Activated T-helper 2 cell treated with anti-CD3 and anti-CD28 coated beads, Interferon-gamma antibody, Interleukin-2, Interleukin-4, amounts not matched to agents 10 μg/mL and 5 μg/mL and 100 μg/mL, durations not matched to agents 14 hours and 24 hours and 36 hours (primary cell): ENCODE measurements at regions not wholly inside any gene's neighbourhood (a gene's known extent, or its start where the extent isn't known, plus 50 kb on each side); places are given as distances from the start of the nearest gene placed in this dataset.

Source experiments
- DNase-seq: peaks from one replicate; pipeline ENCODE4 v3.0.0; 2021; ENCODE audit warnings: low spot score
- H3K27ac Mint-ChIP-seq: one replicate; pipeline ENCODE4 v1.8.0; 2021; ENCODE audit warnings: mixed read lengths
- H3K27me3 Mint-ChIP-seq: one replicate; pipeline ENCODE4 v1.8.0; 2021; ENCODE audit warnings: low read depth, mixed read lengths
- H3K36me3 Mint-ChIP-seq: one replicate; pipeline ENCODE4 v1.8.0; 2021; ENCODE audit warnings: low read depth, mixed read lengths
- H3K4me1 Mint-ChIP-seq: one replicate; pipeline ENCODE4 v1.8.0; 2021; ENCODE audit warnings: low read depth, mixed read lengths
- H3K4me3 Mint-ChIP-seq: one replicate; pipeline ENCODE4 v1.8.0; 2021; ENCODE audit warnings: low read depth, mild to moderate bottlenecking, moderate library complexity, mixed read lengths
- H3K9me3 Mint-ChIP-seq: one replicate; pipeline ENCODE4 v1.8.0; 2021; ENCODE audit warnings: mixed read lengths
- intact Hi-C: fragments of 100-400 bp; cut with micrococcal nuclease; formaldehyde crosslinking; loops from one replicate; pipeline ENCODE4 v1.15.1; 2023

- no peak overlapping the region for H3K4me3 Mint-ChIP-seq
- H3K9me3 Mint-ChIP-seq, result peaks cover 28% of the 10 kb centered on the region
- intact Hi-C loops, result no loop called here
- DNase-seq, result no peak
- no peaks in the 10 kb centered on the region for H3K4me1 Mint-ChIP-seq
- H3K27me3 Mint-ChIP-seq, result no peaks in the 10 kb centered on the region
- no peaks in the 10 kb centered on the region for H3K36me3 Mint-ChIP-seq
- H3K27ac Mint-ChIP-seq, result no peak overlapping the region
Observed at GRCh38 chr5:51746023-51746422, 362.8 kb downstream of the ISL1 start.

- H3K36me3 Mint-ChIP-seq, result no peaks in the 10 kb centered on the region
- intact Hi-C loops, result no loop called here
- no peaks in the 10 kb centered on the region for H3K4me1 Mint-ChIP-seq
- DNase-seq, result no peak
- no peaks in the 10 kb centered on the region for H3K27me3 Mint-ChIP-seq
- no peak overlapping the region for H3K4me3 Mint-ChIP-seq
- peaks cover 23% of the 10 kb centered on the region for H3K9me3 Mint-ChIP-seq
- no peak overlapping the region for H3K27ac Mint-ChIP-seq
Observed at GRCh38 chr5:51748647-51749046, 365.4 kb downstream of the ISL1 start.
